ENCODE measurements at regions not wholly inside any gene's neighbourhood (a gene's known extent, or its start where the extent isn't known, plus 50 kb on each side); places are given as distances from the start of the nearest gene placed in this dataset.

- no peak for DNase-seq
- 82 to 84% methylated on average over 13 of the region's 13 CpGs for WGBS, 2 donors
- H3K4me1 ChIP-seq = no peaks in the 10 kb centered on the region
- TF ChIP-seq, protein P1, sequence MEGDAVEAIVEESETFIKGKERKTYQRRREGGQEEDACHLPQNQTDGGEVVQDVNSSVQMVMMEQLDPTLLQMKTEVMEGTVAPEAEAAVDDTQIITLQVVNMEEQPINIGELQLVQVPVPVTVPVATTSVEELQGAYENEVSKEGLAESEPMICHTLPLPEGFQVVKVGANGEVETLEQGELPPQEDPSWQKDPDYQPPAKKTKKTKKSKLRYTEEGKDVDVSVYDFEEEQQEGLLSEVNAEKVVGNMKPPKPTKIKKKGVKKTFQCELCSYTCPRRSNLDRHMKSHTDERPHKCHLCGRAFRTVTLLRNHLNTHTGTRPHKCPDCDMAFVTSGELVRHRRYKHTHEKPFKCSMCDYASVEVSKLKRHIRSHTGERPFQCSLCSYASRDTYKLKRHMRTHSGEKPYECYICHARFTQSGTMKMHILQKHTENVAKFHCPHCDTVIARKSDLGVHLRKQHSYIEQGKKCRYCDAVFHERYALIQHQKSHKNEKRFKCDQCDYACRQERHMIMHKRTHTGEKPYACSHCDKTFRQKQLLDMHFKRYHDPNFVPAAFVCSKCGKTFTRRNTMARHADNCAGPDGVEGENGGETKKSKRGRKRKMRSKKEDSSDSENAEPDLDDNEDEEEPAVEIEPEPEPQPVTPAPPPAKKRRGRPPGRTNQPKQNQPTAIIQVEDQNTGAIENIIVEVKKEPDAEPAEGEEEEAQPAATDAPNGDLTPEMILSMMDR (IDR thresholded peaks at IDR 0.05) = no peak
- H3K4me3 ChIP-seq = no peak overlapping the region
- H3K27me3 ChIP-seq = peaks cover 0 to 79% (median 40%) of the 10 kb centered on the region in 7 donors
- no peak overlapping the region for H3K27ac ChIP-seq
- H3K9me3 ChIP-seq = peaks cover 0 to 4% (median 0%) of the 10 kb centered on the region in 11 donors
- intact Hi-C loops (cut with DNase I) = no loop called here
- H3K36me3 ChIP-seq = no peaks in the 10 kb centered on the region
- no peak for ATAC-seq
Observed at GRCh38 chr12:130029151-130029550, 125.3 kb upstream of the TMEM132D start.

DNA sequence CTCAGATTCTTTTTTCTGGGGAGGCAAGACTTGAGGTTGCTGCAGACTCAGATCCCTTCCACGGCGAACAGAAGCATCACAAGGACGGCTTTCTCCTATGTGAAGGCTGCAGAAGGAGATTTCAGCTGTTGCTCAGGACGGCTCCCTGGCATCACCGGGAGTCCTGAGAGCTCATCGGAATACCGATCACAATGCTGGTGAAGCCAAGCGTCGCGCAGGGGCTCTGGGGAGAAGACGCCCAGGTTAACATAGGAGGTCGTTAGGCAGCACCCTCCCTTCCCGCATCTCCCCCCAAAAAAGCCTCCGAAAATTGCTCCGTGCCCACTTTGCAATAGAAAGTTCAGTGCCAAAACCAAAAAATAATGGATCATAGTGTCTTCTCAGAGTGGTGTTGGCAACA is 127.2 kb upstream of the TMEM132D start:
- Histone ChIP-seq H3K27ac (no peak overlapping the region), H3K4me1 (no peaks in the 10 kb centered on the region), H3K36me3 (no peaks in the 10 kb centered on the region), H3K9me3 (peaks cover 0 to 4% (median 0%) of the 10 kb centered on the region in 11 donors), H3K4me3 (no peak overlapping the region), H3K27me3 (peaks cover 0 to 92% (median 46%) of the 10 kb centered on the region in 7 donors)
- DNase-seq (no peak), ATAC-seq (no peak)
- intact Hi-C loops (cut with DNase I) = no loop called here
- 78 to 85% methylated on average over 15 of the region's 15 CpGs for WGBS, 2 donors
- TF ChIP-seq, protein P1 (IDR thresholded peaks at IDR 0.05) = no peak

DNA sequence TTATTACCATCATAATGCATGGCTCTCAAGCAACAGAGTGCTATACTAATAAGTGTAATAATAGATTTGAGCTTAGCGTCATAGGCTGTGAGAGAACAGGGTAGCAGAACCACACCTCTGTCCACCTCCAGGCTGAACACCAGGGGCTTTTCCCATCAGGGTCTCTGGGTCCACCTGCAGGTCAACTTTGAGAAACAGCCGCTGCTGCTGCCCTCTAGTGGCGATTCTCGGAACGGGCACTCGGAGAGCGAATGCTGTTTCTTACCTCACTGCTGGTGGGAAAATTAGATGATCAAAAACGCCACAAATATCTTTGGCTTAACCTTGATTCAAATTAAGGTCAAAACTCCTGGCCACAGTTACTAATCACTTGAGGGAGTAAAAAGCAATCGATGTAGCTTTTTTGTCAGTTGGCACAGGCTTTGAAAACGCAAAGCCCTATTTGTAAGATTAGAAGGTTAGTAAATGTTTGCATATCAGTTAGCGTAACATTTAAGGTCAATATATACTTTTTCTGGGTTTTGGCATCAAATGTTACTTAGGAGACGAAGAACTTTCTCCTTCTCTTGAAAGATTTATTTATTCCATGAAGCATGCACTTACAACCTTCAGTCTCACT is 127.9 kb upstream of the TMEM132D start:
- DNase-seq = peak; percentile 25 to 40
- Histone ChIP-seq H3K4me3 (no peak overlapping the region), H3K36me3 (no peaks in the 10 kb centered on the region), H3K27me3 (peaks cover 0 to 87% (median 48%) of the 10 kb centered on the region in 7 donors), H3K4me1 (no peaks in the 10 kb centered on the region), H3K27ac (no peak overlapping the region), H3K9me3 (peaks cover 0 to 4% (median 0%) of the 10 kb centered on the region in 11 donors)
- TF ChIP-seq, protein P1 (IDR thresholded peaks at IDR 0.05) = peak; percentile 53 to 93 (median 77)
- no peak for ATAC-seq
- WGBS, 2 donors = 16% methylated on average over 12 of the region's 12 CpGs
- intact Hi-C loops (cut with DNase I) = no loop called here

DNA sequence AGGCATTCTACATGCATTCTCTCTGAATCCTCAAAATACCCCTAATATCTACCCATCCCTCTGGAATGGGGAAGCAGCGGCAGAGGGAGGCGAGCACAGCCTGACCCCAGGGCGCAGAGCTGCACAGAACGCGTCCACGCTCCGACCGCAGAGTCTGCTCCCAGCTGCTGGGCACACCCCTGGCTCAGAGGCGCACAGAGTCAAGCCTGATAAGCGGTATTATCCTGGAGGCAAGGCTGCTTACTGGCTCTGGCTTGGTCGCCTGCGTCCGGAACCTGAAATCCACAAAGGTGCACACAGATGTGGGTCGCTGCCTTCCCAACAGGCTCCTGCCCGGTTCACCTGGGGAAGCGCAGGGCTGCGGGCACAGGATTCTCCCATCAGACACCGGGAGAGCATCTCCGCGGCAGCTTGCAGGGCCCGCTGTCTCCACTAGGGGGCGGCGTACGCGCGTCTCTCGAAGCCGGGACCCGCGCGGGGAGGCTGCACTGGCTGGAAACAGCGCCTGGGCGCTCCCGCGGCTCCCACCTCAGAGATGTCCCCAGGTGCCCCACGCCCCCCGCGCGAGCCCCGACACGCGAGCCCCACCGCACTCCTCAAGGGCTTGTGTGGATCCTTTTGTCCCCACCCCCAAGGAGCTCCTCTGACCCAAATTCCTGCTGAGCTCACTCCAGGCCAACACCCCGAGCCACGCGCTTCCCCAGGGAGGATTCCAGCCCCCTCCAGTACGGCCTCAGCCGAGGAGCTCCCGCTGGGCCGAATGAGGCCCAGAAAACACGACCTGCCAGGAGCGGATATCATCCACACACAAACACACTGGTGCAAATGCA is 120.1 kb upstream of the FZD10 start:
- H3K27me3 ChIP-seq = peaks cover 14 to 94% (median 76%) of the 10 kb centered on the region in 7 donors
- H3K27ac ChIP-seq = no peak overlapping the region
- H3K4me1 ChIP-seq = no peaks in the 10 kb centered on the region
- no peak overlapping the region for H3K4me3 ChIP-seq
- intact Hi-C loops (cut with DNase I) = loop anchor here in 5 of 10 donors (10.0 kb wide), 2 partner anchors 703 to 713 kb away; no protein-coding TSS in a partner anchor
- DNase-seq (peak in 1 of 2 donors; percentile 37), ATAC-seq (peak in 1 of 8 donors; percentile 25)
- TF ChIP-seq, protein P1 (IDR thresholded peaks at IDR 0.05) = peak; percentile 42 to 80 (median 72)
- H3K9me3 ChIP-seq = no peaks in the 10 kb centered on the region
- 10 to 13% methylated on average over 52 of the region's 52 CpGs for WGBS, 2 donors
- no peaks in the 10 kb centered on the region for H3K36me3 ChIP-seq

Data from heart right ventricle (tissue), 16 donors.